CD14-positive monocyte (primary cell): ENCODE measurements at regions not wholly inside any gene's neighbourhood (a gene's known extent, or its start where the extent isn't known, plus 50 kb on each side); places are given as distances from the start of the nearest gene placed in this dataset.

Experiments
- DNase-seq, 3 donors: peaks; one replicate each; pipeline ENCODE4 v3.0.0-alpha.2; 2011 to 2022
- H2AFZ ChIP-seq: 2 replicates; pipeline ENCODE4 v1.6.0; 2012; ENCODE audit warnings: mild to moderate bottlenecking, low read depth, low read length, inconsistent platforms; ENCODE audit not compliant: insufficient read depth, poor library complexity, severe bottlenecking
- H3K27ac ChIP-seq, 2 donors: 1 replicate in 1 of 2; 2 replicates in 1 of 2; pipeline ENCODE4 v1.5.1; 2012 to 2013; ENCODE audit warnings: low read length in 2 of 2, control low read depth in 1 of 2, inconsistent platforms in 1 of 2, low read depth in 1 of 2, mild to moderate bottlenecking in 1 of 2
- H3K27me3 ChIP-seq, 2 donors: one replicate each; pipeline versions ENCODE4 v1.6.0 to v1.6.1; 2011 to 2013; ENCODE audit warnings: low read length in 2 of 2; ENCODE audit not compliant: control insufficient read depth in 2 of 2, insufficient read depth in 2 of 2
- H3K36me3 ChIP-seq, 2 donors: replicated peaks in 1 of 2; 1 replicate in 1 of 2; 2 replicates in 1 of 2; pipeline versions ENCODE4 v1.5.1 to v1.6.1; 2012 to 2013; ENCODE audit warnings: low read length in 2 of 2, control low read depth in 1 of 2, inconsistent platforms in 1 of 2, mild to moderate bottlenecking in 1 of 2; ENCODE audit not compliant: insufficient read depth in 2 of 2, control insufficient read depth in 1 of 2
- H3K4me1 ChIP-seq, 2 donors: 1 replicate in 1 of 2; 2 replicates in 1 of 2; pipeline versions ENCODE4 v1.5.1 to v1.6.1; 2012 to 2013; ENCODE audit warnings: low read length in 2 of 2, control low read depth in 1 of 2, inconsistent platforms in 1 of 2, mild to moderate bottlenecking in 1 of 2, moderate library complexity in 1 of 2; ENCODE audit not compliant: insufficient read depth in 2 of 2, control insufficient read depth in 1 of 2
- H3K4me2 ChIP-seq: replicated peaks from 2 replicates; pipeline ENCODE3; 2012; ENCODE audit warnings: low read length, moderate library complexity, mild to moderate bottlenecking; ENCODE audit not compliant: poor library complexity, severe bottlenecking; ENCODE audit errors: extremely low read depth
- H3K4me3 ChIP-seq, 3 experiments: fragments of 200-600 bp in 1 of 3; sonication (generic) in 1 of 3; replicated peaks in 1 of 3; 1 replicate in 2 of 3; 2 replicates in 1 of 3; pipeline ENCODE4 v1.5.1; 2011 to 2013; ENCODE audit warnings: low read length in 3 of 3, mild to moderate bottlenecking in 3 of 3, control low read depth in 2 of 3, low read depth in 2 of 3, inconsistent platforms in 1 of 3, moderate library complexity in 1 of 3
- H3K79me2 ChIP-seq: 2 replicates; pipeline ENCODE4 v1.6.0; 2012; ENCODE audit warnings: mild to moderate bottlenecking, control low read depth, inconsistent platforms, low read length, moderate library complexity; ENCODE audit not compliant: insufficient read depth
- H3K9ac ChIP-seq: 2 replicates; pipeline ENCODE4 v1.6.0; 2017; ENCODE audit warnings: low read length, mild to moderate bottlenecking; ENCODE audit not compliant: insufficient read depth, poor library complexity, severe bottlenecking
- H3K9me3 ChIP-seq, 2 donors: replicated peaks in 1 of 2; 1 replicate in 1 of 2; 2 replicates in 1 of 2; pipeline versions ENCODE4 v1.5.1 to v1.6.1; 2012 to 2013; ENCODE audit warnings: low read length in 2 of 2, control low read depth in 1 of 2; ENCODE audit not compliant: control insufficient read depth in 1 of 2, insufficient read depth in 1 of 2
- H4K20me1 ChIP-seq: 2 replicates; pipeline ENCODE4 v1.6.0; 2012; ENCODE audit warnings: mild to moderate bottlenecking, low read length, control low read depth, moderate library complexity; ENCODE audit not compliant: insufficient read depth
- H3K27ac Mint-ChIP-seq, 7 donors: one replicate each; pipeline ENCODE4 v1.8.0; 2020; ENCODE audit warnings: mild to moderate bottlenecking in 7 of 7, mixed read lengths in 7 of 7, moderate library complexity in 6 of 7, inconsistent platforms in 2 of 7
- H3K27me3 Mint-ChIP-seq, 3 donors: one replicate each; pipeline ENCODE4 v1.8.0; 2021 to 2022; ENCODE audit warnings: low read depth in 3 of 3, mild to moderate bottlenecking in 3 of 3, mixed read lengths in 3 of 3, moderate library complexity in 3 of 3, inconsistent platforms in 1 of 3
- H3K36me3 Mint-ChIP-seq, 2 donors: one replicate each; pipeline ENCODE4 v1.8.0; 2020; ENCODE audit warnings: mixed read lengths in 2 of 2, inconsistent platforms in 1 of 2, mild to moderate bottlenecking in 1 of 2
- H3K4me1 Mint-ChIP-seq: one replicate; pipeline ENCODE4 v1.8.0; 2020; ENCODE audit warnings: mild to moderate bottlenecking, mixed read lengths
- H3K4me3 Mint-ChIP-seq, 2 donors: one replicate each; pipeline ENCODE4 v1.8.0; 2020; ENCODE audit warnings: mild to moderate bottlenecking in 2 of 2, mixed read lengths in 2 of 2, moderate library complexity in 1 of 2
- H3K9me3 Mint-ChIP-seq, 7 donors: one replicate each; pipeline ENCODE4 v1.8.0; 2020 to 2022; ENCODE audit warnings: mixed read lengths in 7 of 7, mild to moderate bottlenecking in 6 of 7, moderate library complexity in 6 of 7, inconsistent platforms in 2 of 7
- CTCF ChIP-seq: fragments of 200-600 bp; IDR thresholded peaks from one replicate; pipeline ENCODE4 v1.8.0; 2022; ENCODE audit warnings: antibody characterized with exemption, mild to moderate bottlenecking
- WGBS: methylation state at CpG from one replicate; pipeline ENCODE4 v1.1.5; 2013; ENCODE audit warnings: missing lambda C conversion rate; ENCODE audit not compliant: insufficient coverage; 5-methylcytosine and 5-hydroxymethylcytosine counted together
- intact Hi-C, 2 donors: fragments of 100-400 bp; cut with micrococcal nuclease; formaldehyde crosslinking; loops; one replicate each; pipeline versions ENCODE4 v1.15.0 to v1.15.1; 2023

DNA sequence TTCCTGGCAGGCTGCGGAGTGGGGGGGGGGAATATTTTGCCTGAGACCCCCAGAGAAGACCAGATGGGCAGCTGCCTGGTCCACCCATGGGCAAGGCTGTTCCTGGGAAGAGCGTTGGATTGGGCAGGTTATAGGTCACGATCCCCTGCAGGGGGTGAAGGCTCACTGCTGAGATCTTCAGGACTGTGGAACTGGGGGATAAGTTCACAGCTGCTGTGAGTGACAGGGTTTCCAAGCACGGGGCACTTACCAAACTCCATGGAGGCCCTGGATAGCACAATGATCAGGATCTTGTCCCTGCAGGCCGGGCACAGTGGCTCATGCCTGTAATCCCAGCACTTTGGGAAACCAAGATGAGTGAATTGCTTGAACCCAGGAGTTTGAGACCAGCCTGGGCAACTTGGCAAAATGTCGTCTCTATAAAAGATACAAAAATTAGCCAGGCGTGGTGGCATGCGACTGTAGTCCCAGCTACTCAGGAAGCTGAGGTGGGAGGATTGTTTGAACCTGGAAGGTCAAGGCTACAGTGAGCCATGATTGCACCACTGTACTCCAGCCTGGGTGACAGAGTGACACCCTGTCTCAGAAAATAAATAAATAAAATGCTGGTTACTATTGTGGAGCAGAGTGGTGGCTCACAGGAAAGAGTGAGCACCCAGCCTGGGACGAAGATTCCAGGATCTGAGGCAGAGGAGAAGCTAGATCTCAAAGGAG lies 68.0 kb upstream of the HELT start:
- 97% methylated on average over 9 of the region's 9 CpGs for WGBS
- no peak for DNase-seq
- Histone ChIP-seq H3K9me3 (no peaks in the 10 kb centered on the region), H3K4me3 (no peak overlapping the region), H3K4me1 (no peaks in the 10 kb centered on the region), H2AFZ (no peak overlapping the region), H3K36me3 (no peaks in the 10 kb centered on the region), H3K9ac (no peak overlapping the region), H3K27me3 (peaks cover 0 to 2% of the 10 kb centered on the region in 2 donors), H4K20me1 (no peaks in the 10 kb centered on the region), H3K27ac (no peak overlapping the region), H3K79me2 (no peaks in the 10 kb centered on the region), H3K4me2 (no peak overlapping the region)
- Mint-ChIP-seq H3K4me1 (peaks cover 6% of the 10 kb centered on the region), H3K27ac (peak overlapping the region in 1 of 7 donors; percentile 7), H3K36me3 (no peaks in the 10 kb centered on the region), H3K4me3 (no peak overlapping the region), H3K27me3 (peaks cover 6 to 21% (median 7%) of the 10 kb centered on the region in 3 donors), H3K9me3 (peaks cover 0 to 3% (median 0%) of the 10 kb centered on the region in 7 donors)
- intact Hi-C loops, result loop anchor here in 1 of 2 donors (10.0 kb wide), 1 partner anchor 45 kb away; no protein-coding TSS in a partner anchor
- TF ChIP-seq CTCF, result no peak

DNA sequence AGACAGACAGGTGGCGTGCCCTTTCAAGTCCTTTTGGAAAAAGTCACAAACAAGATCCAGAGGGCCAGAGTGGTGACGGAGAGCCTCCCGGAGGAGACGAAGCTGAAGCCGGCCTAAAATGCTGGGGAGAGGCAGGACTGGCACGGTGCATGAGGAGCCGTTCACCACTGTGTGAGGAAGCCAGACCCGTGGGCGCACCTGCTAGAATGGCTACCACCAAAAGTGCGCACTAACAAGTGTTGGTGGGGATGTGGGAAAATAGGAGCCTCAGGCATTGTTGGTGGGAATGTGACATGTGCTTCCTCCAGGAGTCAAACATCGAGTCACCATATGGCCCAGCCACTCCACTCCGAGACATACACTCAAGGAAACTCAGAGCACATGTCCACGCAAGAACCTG lies 67.4 kb upstream of the HELT start:
- Mint-ChIP-seq H3K4me1 (peaks cover 6% of the 10 kb centered on the region), H3K27ac (peak overlapping the region in 1 of 7 donors; percentile 7), H3K4me3 (no peak overlapping the region), H3K27me3 (peaks cover 6 to 21% (median 7%) of the 10 kb centered on the region in 3 donors), H3K9me3 (peaks cover 0 to 3% (median 0%) of the 10 kb centered on the region in 7 donors), H3K36me3 (no peaks in the 10 kb centered on the region)
- no peak overlapping the region for H3K4me3 ChIP-seq
- H2AFZ ChIP-seq, result no peak overlapping the region
- H4K20me1 ChIP-seq, result no peaks in the 10 kb centered on the region
- no peak overlapping the region for H3K4me2 ChIP-seq
- no peak for TF ChIP-seq CTCF
- no peak overlapping the region for H3K27ac ChIP-seq
- H3K4me1 ChIP-seq, result no peaks in the 10 kb centered on the region
- no peaks in the 10 kb centered on the region for H3K9me3 ChIP-seq
- intact Hi-C loops, result loop anchor here in 1 of 2 donors (10.0 kb wide), 1 partner anchor 46 kb away; no protein-coding TSS in a partner anchor
- 89% methylated on average over 13 of the region's 13 CpGs for WGBS
- H3K36me3 ChIP-seq, result no peaks in the 10 kb centered on the region
- no peak for DNase-seq
- peaks cover 0 to 2% of the 10 kb centered on the region in 2 donors for H3K27me3 ChIP-seq
- H3K79me2 ChIP-seq, result no peaks in the 10 kb centered on the region
- H3K9ac ChIP-seq, result no peak overlapping the region
